DMS153 treated with DMSO at 0.1 percent for 48 hours (cell line): ENCODE measurements at regions not wholly inside any gene's neighbourhood (a gene's known extent, or its start where the extent isn't known, plus 50 kb on each side); places are given as distances from the start of the nearest gene placed in this dataset.

Source experiments
- DNase-seq: peaks from one replicate; lab custom pipeline; 2025; ENCODE audit not compliant: unreplicated experiment; lab: John Stamatoyannopoulos, UW

DNA sequence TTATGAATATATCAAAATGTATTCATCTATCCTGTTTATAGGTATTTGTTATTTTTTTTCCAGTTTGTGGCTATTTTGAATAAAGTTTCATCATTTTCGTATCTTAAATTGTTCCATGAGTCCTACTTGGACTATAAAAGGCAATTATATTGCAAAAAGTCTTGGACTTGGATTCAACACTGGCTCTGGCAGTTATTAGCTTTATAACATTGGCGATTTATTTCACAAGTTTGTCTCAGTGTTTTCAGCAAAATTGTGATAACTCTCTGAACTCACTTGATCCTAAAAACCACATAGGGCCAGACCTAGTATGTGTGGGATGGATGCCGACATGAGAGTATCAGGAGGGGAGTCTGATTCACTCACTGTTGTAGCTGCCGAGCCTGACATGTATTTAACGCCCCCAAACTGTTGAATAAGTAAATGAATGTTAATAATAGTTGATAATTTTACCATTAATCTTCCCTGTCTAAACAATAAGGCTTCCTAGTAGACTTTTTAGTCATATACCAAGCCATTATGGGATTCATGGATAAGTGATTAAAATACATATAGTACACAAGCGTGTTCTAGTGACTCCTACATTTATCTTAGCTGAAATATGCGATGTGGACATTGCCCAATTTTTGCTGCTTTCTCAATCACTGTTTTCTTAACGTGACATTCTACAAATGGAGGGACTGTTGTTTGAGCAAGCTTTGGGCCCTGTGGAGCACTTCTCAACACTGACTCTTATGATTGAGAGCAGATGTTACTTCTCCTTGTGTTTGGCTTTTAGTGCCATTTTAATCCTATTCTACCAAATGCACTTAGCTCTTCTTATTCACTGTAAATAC lies 907.6 kb downstream of the EPHA4 start:
- DNase-seq, result no peak

DNA sequence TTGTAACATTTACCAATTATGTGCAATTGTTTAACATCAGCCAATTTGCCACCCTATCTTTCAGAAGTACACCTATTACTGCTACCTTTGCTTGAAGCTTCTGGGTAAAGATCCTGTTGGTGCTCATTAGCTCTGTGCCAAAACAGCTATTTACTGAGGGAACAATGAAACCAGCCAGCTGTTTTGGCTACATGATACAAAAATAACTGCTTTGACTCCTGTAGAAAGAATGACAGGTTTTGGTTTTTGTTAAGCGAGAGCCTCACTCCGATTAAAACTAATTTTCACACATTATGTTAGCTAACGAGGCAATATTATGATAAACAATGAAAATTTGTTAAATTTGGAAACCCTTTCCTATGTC lies 907.0 kb downstream of the EPHA4 start:
- no peak for DNase-seq

- no peak for DNase-seq
Observed at GRCh38 chr2:220669324-220669723, 902.8 kb downstream of the EPHA4 start.

DNA sequence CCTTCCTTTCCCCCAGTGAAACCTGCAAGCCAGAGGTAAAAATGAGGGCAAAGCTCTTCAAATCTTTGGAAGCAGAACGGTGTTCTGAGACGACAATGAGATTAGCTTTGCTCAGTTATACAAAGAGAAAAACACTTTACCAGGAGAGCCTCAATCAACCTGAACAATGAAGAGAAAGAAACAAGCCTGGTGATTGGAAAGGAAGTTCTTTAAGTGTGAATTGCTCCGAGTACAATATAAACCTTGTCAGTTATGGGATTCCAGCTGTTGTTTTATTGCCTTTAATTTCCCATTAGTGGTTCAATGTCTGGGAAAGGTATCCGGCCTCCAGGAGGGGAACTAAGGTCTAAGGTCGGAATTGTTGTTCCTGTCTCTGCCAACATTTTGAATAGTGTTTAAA lies 901.6 kb downstream of the EPHA4 start:
- DNase-seq, result peak; percentile 73

GRCh38 chr2:220673151-220673874 lies 898.8 kb downstream of the EPHA4 start:
- DNase-seq, result no peak

DNA sequence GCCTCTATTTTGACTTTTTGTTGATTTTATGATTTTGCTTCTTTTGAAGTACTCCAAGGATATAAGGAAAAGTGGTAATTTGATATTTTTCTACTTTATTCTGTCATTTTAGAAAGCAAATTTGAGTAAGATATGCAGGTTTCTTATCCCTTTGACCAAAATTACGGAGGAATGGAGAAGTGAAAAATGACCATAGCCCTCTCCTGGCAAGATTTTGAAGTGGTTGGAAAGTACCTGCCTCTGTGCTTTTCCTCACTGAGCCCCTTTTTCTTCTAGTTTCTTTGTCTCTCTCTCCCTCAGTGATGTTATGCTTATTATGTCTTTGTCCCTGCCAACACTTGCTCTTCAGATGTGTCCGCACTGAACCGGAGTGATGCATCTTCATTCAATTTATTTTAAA lies 898.1 kb downstream of the EPHA4 start:
- DNase-seq, result no peak

GRCh38 chr2:220676695-220677094 lies 895.4 kb downstream of the EPHA4 start:
- DNase-seq, result no peak

GRCh38 chr2:220678943-220679342 lies 893.2 kb downstream of the EPHA4 start:
- no peak for DNase-seq

DNA sequence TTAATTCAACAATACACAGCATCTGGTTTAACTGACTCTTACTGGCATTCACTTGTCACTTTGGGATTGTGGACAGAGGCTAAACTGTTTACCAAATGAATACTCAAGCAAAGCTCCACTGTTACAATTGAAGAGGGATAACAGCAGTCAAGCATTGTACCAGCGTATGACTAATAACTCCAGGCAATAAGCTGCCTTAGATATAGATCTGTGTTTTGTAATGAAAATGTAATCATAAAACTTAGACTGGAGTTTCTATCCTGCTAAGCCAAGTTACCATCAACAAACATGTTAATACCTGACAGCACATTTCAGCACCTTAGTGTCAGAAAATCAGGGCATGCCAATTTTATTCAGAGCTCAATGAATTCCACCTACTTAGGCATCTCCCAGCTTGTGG lies 889.5 kb downstream of the EPHA4 start:
- DNase-seq, result peak; percentile 14

- no peak for DNase-seq
Observed at GRCh38 chr2:220684099-220684498, 888.0 kb downstream of the EPHA4 start.

- no peak for DNase-seq
Observed at GRCh38 chr2:220687231-220687843, 884.8 kb downstream of the EPHA4 start.

DNA sequence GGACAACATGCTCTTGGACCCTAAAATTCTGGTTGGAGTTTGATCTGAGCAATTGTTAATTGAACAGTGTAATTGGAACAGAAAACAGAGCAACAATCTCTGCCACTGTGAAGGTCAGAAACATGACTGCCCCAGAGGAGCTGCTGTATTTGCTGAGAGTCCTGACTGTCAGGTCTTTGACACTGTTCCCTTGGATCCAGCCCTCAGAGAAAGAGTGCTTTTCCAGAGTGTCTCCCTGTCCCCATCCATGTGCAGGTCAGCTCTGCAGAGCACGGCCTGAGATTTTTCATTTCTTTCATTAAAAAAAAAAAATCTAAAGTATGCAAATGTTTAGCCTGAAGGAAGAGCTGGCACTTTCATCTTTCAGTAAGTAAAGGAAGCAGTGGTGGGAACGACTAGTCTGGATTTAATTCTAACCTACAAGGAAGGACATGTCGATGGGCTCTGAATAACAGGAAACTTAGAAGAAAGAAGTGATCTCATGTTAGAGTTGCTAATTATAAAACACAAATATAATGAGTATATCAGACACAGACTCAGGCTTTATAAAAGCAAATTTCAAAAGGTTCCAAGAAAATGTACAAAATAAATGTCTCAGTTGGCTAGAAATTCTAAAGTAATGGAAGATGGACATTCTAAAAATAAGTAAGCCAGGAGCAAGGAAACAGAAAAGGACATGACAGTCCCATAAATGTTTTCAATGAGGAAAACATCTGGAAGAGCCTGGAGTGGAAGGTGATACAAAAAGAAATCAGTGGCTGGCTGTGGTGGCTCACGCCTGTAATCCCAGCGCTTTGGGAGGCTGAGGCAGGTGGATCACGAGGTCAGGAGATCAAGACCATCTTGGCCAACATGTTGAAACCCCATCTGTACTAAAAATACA lies 876.5 kb downstream of the EPHA4 start:
- no peak for DNase-seq

DNA sequence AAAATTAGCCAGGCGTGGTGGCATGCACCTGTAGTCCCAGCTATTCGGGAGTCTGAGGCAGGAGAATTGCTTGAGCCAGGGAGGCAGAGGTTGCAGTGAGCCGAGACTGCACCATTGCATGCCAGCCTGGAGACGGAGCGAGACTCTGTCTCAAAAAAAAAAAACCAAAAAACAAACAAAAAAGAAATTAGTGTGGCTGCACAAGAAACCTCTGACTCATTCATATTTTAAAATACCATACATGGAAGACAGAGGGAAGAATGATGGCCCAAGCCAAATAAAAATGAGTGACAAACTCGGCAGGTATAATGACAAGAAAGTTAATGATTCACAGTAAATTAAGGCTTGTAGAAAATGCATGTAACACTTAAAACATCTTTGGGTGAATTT lies 875.8 kb downstream of the EPHA4 start:
- no peak for DNase-seq

GRCh38 chr2:220697011-220697410 lies 875.1 kb downstream of the EPHA4 start:
- DNase-seq, result no peak

- no peak for DNase-seq
Observed at GRCh38 chr2:220701115-220701514, 871.0 kb downstream of the EPHA4 start.

DNA sequence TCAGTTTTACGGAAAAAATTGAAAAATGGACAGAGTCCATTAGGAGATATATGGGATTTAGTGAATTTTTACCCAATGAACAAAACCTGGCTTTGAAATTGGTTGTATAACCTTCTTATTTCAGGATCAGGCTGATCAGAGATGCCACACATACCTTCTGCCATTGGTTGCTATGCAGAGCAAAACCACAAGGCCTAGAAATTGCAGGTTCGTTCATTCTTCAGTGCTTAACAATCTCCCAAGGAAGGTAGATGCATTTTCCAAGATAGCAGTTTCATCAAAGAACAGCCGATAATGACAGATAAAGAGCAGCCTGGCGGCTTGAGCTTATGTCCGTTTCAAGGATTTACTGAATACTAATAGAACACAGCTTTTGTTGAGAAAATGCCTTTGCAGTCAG lies 868.8 kb downstream of the EPHA4 start:
- no peak for DNase-seq

- DNase-seq, result no peak
Observed at GRCh38 chr2:220704081-220704480, 868.0 kb downstream of the EPHA4 start.

GRCh38 chr2:220704810-220705209 lies 867.3 kb downstream of the EPHA4 start:
- DNase-seq, result no peak

DNA sequence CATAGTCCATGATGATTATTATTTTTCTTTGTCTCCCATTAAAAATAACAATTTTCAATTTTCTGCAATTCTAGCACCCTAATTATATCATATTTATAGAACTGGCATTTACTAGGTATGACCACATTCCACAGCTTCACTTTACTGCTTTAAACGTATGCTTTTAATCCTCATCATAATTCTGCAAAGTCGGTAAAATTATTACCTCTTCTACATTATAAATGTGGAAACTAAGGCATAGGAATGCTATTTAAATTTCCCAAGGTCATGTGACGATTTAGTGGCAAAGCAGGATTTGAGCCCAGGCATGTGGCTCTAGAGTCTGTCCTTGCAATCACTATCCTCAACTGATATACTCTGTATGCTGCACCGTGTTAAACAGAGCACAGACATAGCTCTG lies 866.4 kb downstream of the EPHA4 start:
- no peak for DNase-seq

DNA sequence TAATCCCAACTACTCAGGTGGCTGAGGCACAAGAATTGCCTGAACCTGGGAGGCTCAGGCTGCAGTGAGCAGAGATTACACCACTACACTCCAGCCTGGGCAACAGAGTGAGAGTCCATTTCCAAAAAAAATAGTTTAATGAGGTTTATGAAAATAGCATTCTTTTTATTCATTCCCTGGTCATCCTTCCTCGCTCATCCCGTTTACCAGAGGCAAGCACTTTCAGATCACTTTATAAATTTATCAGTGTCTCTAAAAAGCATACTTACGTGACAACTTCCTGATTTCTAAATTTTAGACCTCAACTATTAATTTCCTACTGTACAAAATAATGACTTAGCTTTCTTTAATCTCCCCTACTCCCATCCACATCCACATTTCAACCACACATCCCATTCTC lies 864.8 kb downstream of the EPHA4 start:
- no peak for DNase-seq

DNA sequence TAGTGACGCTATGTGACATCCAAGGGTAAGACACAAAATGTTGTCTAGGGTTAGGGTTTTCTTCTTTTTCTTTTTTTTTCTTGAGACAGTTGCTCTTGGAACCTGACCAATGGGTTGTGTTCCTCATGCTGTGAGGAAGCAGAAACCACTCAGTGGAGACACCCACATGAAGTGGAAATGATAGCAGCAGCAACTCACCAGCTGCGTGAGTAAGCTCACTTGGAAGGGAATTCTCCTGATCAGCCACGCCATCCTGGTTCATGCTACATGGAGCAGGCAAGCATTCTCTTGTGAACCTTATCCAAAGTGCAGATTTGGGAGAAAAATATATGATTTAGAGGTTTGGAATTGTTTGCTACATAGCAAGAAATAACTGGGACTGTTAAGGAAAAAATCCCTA lies 863.7 kb downstream of the EPHA4 start:
- no peak for DNase-seq
